HCT116 (cell line): ENCODE measurements at regions not wholly inside any gene's neighbourhood (a gene's known extent, or its start where the extent isn't known, plus 50 kb on each side); places are given as distances from the start of the nearest gene placed in this dataset.

Experiments used
- ATAC-seq: fragments of 200-7000 bp; cut with Tn5 transposase; 2 replicates; pipeline ENCODE4 v1.9.1; 2020; ENCODE audit warnings: mild to moderate bottlenecking, moderate library complexity
- BruUV-seq: library from RNA; stranded (reverse); fragments of 400-500 nt; replicated peaks from 2 replicates; lab custom pipeline; 2021; lab: Mats Ljungman, UMichigan
- CTCF ChIA-PET: fragments of 300-600 bp; sonication (Branson Sonifier 250); formaldehyde crosslinking; loops from one replicate; lab custom pipeline; 2021; ENCODE audit warnings: antibody characterized with exemption; lab: Charles Lee
- POLR2A ChIA-PET: fragments of 300-600, 350-600 bp; sonication (Branson Sonifier 250); formaldehyde crosslinking; loops from one replicate; lab custom pipeline; 2021; ENCODE audit warnings: antibody characterized with exemption; lab: Charles Lee
- RAD21 ChIA-PET, 2 experiments: fragments of 300-600 bp; sonication (Branson Sonifier 250); formaldehyde crosslinking; loops; one replicate each; lab custom pipeline; 2023; ENCODE audit warnings: low total read pairs in 2 of 2; ENCODE audit not compliant: uncharacterized antibody in 2 of 2, unreplicated experiment in 2 of 2, low non-redundant PET in 1 of 2; lab: Charles Lee
- DNase-seq: peaks from one replicate; pipeline ENCODE4 v3.0.0-alpha.2; 2010; ENCODE audit warnings: low read depth, low spot score
- H2AFZ ChIP-seq: fragments of 200-600 bp; shearing (Covaris generic), sonication (generic); 2 replicates; pipeline ENCODE4 v1.6.1; 2017; ENCODE audit warnings: low read depth, mixed run types, mixed read lengths, antibody characterized with exemption, low read length; ENCODE audit not compliant: poor library complexity, severe bottlenecking
- H3K27ac ChIP-seq: 2 replicates; pipeline ENCODE4 v1.5.1; 2012; ENCODE audit warnings: low read depth, low read length
- H3K27me3 ChIP-seq: fragments of 200-600 bp; sonication (generic); 2 replicates; pipeline ENCODE4 v1.6.1; 2016; ENCODE audit warnings: mixed run types, low read length, mixed read lengths; ENCODE audit not compliant: insufficient read depth
- H3K36me3 ChIP-seq, 2 experiments: fragments of 200-500 bp in 1 of 2; fragments of 200-600 bp in 1 of 2; sonication (Bioruptor generic) in 1 of 2; sonication (generic) in 1 of 2; 2 replicates each; pipeline versions ENCODE4 v1.5.1 to v1.6.1; 2014 to 2016; ENCODE audit warnings: low read length in 2 of 2, inconsistent platforms in 1 of 2, mixed read lengths in 1 of 2, mixed run types in 1 of 2; ENCODE audit not compliant: insufficient read depth in 2 of 2, control insufficient read depth in 1 of 2
- H3K4me1 ChIP-seq, 2 experiments: fragments of 200-600 bp in 1 of 2; sonication (generic) in 1 of 2; 2 replicates each; pipeline versions ENCODE4 v1.5.1 to v1.6.1; 2012 to 2017; ENCODE audit warnings: low read length in 2 of 2, inconsistent platforms in 1 of 2, mild to moderate bottlenecking in 1 of 2, mixed read lengths in 1 of 2, mixed run types in 1 of 2, moderate library complexity in 1 of 2; ENCODE audit not compliant: insufficient read depth in 2 of 2, control insufficient read depth in 1 of 2
- H3K4me2 ChIP-seq: fragments of 200-600 bp; sonication (generic); 2 replicates; pipeline ENCODE4 v1.6.1; 2017; ENCODE audit warnings: mixed run types, low read length, mixed read lengths
- H3K4me3 ChIP-seq, 2 experiments: fragments of 200-600 bp in 1 of 2; sonication (generic) in 1 of 2; replicated peaks in 1 of 2; 2 replicates each; pipeline ENCODE4 v1.5.1; 2011 to 2016; ENCODE audit warnings: low read length in 2 of 2, control low read depth in 1 of 2, low read depth in 1 of 2, mild to moderate bottlenecking in 1 of 2, mixed read lengths in 1 of 2, mixed run types in 1 of 2
- H3K79me2 ChIP-seq: fragments of 200-600 bp; sonication (generic); 2 replicates; pipeline ENCODE4 v1.6.1; 2017; ENCODE audit warnings: mild to moderate bottlenecking, mixed run types, low read length, moderate library complexity, mixed read lengths; ENCODE audit not compliant: insufficient read depth
- H3K9ac ChIP-seq: fragments of 200-600 bp; sonication (generic); 2 replicates; pipeline ENCODE4 v1.6.1; 2016; ENCODE audit warnings: low read length, mixed read lengths
- H3K9me2 ChIP-seq: fragments of 200-600 bp; sonication (generic), shearing (Covaris generic); 2 replicates; pipeline ENCODE4 v1.6.1; 2017; ENCODE audit warnings: mixed run types, mild to moderate bottlenecking, moderate library complexity; ENCODE audit not compliant: insufficient read depth
- H3K9me3 ChIP-seq, 2 experiments: fragments of 200-500 bp in 1 of 2; fragments of 200-600 bp in 1 of 2; sonication (Bioruptor generic) in 1 of 2; sonication (generic) in 1 of 2; 2 replicates each; pipeline ENCODE4 v1.6.1; 2014 to 2017; ENCODE audit warnings: low read length in 2 of 2, mixed read lengths in 2 of 2, inconsistent platforms in 1 of 2, low read depth in 1 of 2, mild to moderate bottlenecking in 1 of 2, mixed run types in 1 of 2, moderate library complexity in 1 of 2; ENCODE audit not compliant: control insufficient read depth in 1 of 2, insufficient read depth in 1 of 2
- H4K20me1 ChIP-seq: fragments of 200-600 bp; sonication (generic), shearing (Covaris generic); 2 replicates; pipeline ENCODE4 v1.6.1; 2017; ENCODE audit warnings: mixed run types, mild to moderate bottlenecking, moderate library complexity; ENCODE audit not compliant: insufficient read depth
- CTCF ChIP-seq, 3 experiments: fragments of 200-600 bp in 1 of 3; sonication (generic) in 1 of 3; IDR thresholded peaks in 2 of 3; conservative IDR thresholded peaks in 1 of 3; 2 replicates each; pipeline ENCODE4 v1.5.1; 2012 to 2017; ENCODE audit warnings: low read depth in 2 of 3, low read length in 2 of 3, antibody characterized with exemption in 1 of 3, borderline replicate concordance in 1 of 3, control low read depth in 1 of 3, mild to moderate bottlenecking in 1 of 3, mixed read lengths in 1 of 3, mixed run types in 1 of 3, moderate library complexity in 1 of 3; ENCODE audit not compliant: insufficient read depth in 1 of 3
- EGR1 ChIP-seq: IDR thresholded peaks from 2 replicates; pipeline ENCODE4 v1.6.1; 2012; ENCODE audit warnings: low read depth
- EZH2 ChIP-seq: fragments of 200-600 bp; sonication (generic); IDR thresholded peaks from 2 replicates; pipeline ENCODE4 v1.6.1; 2017; ENCODE audit warnings: antibody characterized with exemption, mixed run types
- JUND ChIP-seq: IDR thresholded peaks from 2 replicates; pipeline ENCODE4 v1.6.1; 2012
- POLR2AphosphoS5 ChIP-seq: IDR thresholded peaks from 2 replicates; pipeline ENCODE4 v1.6.1; 2011; ENCODE audit warnings: mild to moderate bottlenecking, low read depth, low read length, moderate library complexity
- RAD21 ChIP-seq: IDR thresholded peaks from 2 replicates; pipeline ENCODE4 v1.6.1; 2012; ENCODE audit warnings: low read depth, mild to moderate bottlenecking
- SIN3A ChIP-seq: IDR thresholded peaks from 2 replicates; pipeline ENCODE4 v1.6.1; 2012; ENCODE audit warnings: low read depth
- TCF7L2 ChIP-seq: IDR thresholded peaks from 2 replicates; pipeline ENCODE4 v1.7.0; 2011; ENCODE audit warnings: borderline replicate concordance, inconsistent platforms; ENCODE audit not compliant: insufficient read depth, insufficient read length; ENCODE audit errors: extremely low read depth
- YY1 ChIP-seq: IDR thresholded peaks from 2 replicates; pipeline ENCODE4 v1.6.1; 2011; ENCODE audit warnings: low read length, low read depth, moderate library complexity, mild to moderate bottlenecking; ENCODE audit not compliant: insufficient replicate concordance; ENCODE audit errors: extremely low read depth
- ZNF274 ChIP-seq: fragments of 200-500 bp; sonication (Bioruptor generic); IDR thresholded peaks from 2 replicates; pipeline ENCODE4 v1.6.1; 2014; ENCODE audit warnings: mild to moderate bottlenecking, low read depth, low read length, inconsistent platforms
- intact Hi-C: fragments of 100-400 bp; cut with micrococcal nuclease; formaldehyde crosslinking; loops from 2 replicates; pipeline ENCODE4 v1.10.0; 2022

DNA sequence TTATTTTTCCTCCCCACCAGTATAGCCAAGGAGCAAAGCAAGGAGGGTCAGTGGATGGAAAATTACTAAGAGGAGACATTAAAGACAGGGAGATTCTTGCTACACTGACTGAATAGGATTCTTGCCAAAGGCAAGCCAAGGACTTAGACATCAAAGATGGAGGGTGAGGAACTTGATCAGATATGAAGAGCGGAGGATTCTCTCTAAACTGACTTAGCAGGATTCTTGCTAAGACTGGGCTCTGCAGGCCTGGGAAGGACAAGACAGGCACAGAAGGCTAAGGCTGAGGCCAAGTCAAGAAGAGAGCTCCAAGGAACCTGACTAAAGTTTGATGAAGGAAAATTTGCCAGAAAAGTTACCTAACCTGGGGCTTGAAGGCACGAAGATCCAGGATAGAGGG, 143.9 kb upstream of the RMP24 start:
- POLR2A ChIA-PET: no interaction called here
- DNase-seq (no peak), ATAC-seq (no peak)
- H3K27ac ChIP-seq: no peak overlapping the region
- no peaks in the 10 kb centered on the region for H3K79me2 ChIP-seq
- no peaks in the 10 kb centered on the region for H3K9me3 ChIP-seq
- no peaks in the 10 kb centered on the region for H4K20me1 ChIP-seq
- TF ChIP-seq TCF7L2 (no peak), SIN3A (no peak), ZNF274 (no peak)
- H3K4me3 ChIP-seq: no peak overlapping the region
- H3K36me3 ChIP-seq: no peaks in the 10 kb centered on the region
- no peaks in the 10 kb centered on the region for H3K9me2 ChIP-seq
- H3K4me1 ChIP-seq: no peaks in the 10 kb centered on the region
- no peak overlapping the region for H2AFZ ChIP-seq
- intact Hi-C loops: no loop called here
- peaks cover 28% of the 10 kb centered on the region; the same call in 1 of the 2 replicates for H3K27me3 ChIP-seq
- RAD21 ChIA-PET: no interaction called here
- H3K4me2 ChIP-seq: no peak overlapping the region
- BruUV-seq: no TSS peak
- H3K9ac ChIP-seq: no peak overlapping the region
- CTCF ChIA-PET: no interaction called here

GRCh38 chr18:35835366-35835765, 137.1 kb upstream of the RMP24 start:
- RAD21 ChIA-PET: no interaction called here
- H4K20me1 ChIP-seq: no peaks in the 10 kb centered on the region
- no peak overlapping the region for H2AFZ ChIP-seq
- H3K36me3 ChIP-seq: no peaks in the 10 kb centered on the region
- H3K9me2 ChIP-seq: no peaks in the 10 kb centered on the region
- CTCF ChIA-PET: no interaction called here
- no peak overlapping the region for H3K27ac ChIP-seq
- TF ChIP-seq EZH2: no peak
- no peak for TF ChIP-seq POLR2AphosphoS5
- no peak for TF ChIP-seq EGR1
- TF ChIP-seq YY1: no peak
- TF ChIP-seq CTCF (IDR thresholded peaks at IDR 0.05 in 2 of 3, conservative IDR thresholded peaks at IDR 0.05 in 1 of 3; ENCODE audit: borderline replicate concordance in 1 of 3, insufficient read depth in 1 of 3, low read depth in 2 of 3, low read length in 2 of 3): no peak
- TF ChIP-seq JUND: no peak
- no peak for TF ChIP-seq RAD21
- no peak for TF ChIP-seq TCF7L2
- TF ChIP-seq, all 23 proteins: peak for 0
- DNase-seq: no peak
- Histone ChIP-seq H3K4me3 (no peak overlapping the region), H3K9ac (no peak overlapping the region), H3K4me2 (no peak overlapping the region), H3K27me3 (peaks cover 71% of the 10 kb centered on the region; the same call in 1 of the 2 replicates), H3K9me3 (no peaks in the 10 kb centered on the region), H3K4me1 (no peaks in the 10 kb centered on the region), H3K79me2 (no peaks in the 10 kb centered on the region)
- no TSS peak for BruUV-seq
- POLR2A ChIA-PET: no interaction called here
- intact Hi-C loops: no loop called here
- no peak for ATAC-seq
